ENCODE measurements at regions not wholly inside any gene's neighbourhood (a gene's known extent, or its start where the extent isn't known, plus 50 kb on each side); places are given as distances from the start of the nearest gene placed in this dataset.

DNA sequence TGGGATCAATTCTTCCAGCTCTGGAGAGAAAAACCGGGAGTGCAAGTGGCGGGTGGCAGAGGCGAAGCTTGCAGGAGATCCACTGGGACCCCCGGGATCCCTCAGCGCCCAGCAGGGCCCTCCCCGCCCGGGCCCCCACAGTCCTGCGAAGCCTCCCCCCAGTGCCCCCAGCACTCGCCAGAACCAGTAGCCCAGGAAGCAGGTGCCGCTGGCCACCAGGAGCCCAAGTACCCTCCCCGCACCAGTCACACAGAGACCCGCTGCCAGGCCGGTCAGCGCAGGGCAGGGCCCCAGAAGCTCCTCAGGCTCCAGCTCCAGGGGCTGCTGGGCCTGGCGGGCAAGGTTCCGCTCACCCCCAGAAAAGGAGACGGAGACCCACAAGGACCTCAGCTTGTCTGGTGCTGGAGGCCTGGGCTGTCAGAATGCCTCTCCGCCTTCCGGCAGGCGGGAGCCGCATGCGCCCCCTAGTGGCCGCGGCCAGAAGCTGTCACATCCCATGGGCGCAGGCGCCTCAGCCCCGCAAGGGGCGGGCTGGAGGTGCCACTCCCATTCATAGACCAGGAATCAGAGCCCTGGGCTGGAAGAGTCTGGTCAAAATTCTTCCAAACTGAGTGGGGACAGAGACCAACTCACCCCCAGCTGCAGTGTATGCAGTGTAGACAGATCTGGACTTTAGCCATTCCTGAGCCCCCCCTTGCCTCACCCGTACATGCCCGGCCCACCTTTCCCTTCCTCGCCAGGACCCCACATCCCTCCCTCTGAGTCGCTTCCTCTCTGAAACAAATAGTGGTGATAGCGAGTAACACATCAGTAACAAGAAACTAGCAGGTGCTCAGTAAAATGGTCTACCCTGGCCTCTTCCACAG lies 1002.3 kb downstream of the KCNJ18 start:
- no peaks in the 10 kb centered on the region for H3K36me3 ChIP-seq
- TF ChIP-seq, protein P1, sequence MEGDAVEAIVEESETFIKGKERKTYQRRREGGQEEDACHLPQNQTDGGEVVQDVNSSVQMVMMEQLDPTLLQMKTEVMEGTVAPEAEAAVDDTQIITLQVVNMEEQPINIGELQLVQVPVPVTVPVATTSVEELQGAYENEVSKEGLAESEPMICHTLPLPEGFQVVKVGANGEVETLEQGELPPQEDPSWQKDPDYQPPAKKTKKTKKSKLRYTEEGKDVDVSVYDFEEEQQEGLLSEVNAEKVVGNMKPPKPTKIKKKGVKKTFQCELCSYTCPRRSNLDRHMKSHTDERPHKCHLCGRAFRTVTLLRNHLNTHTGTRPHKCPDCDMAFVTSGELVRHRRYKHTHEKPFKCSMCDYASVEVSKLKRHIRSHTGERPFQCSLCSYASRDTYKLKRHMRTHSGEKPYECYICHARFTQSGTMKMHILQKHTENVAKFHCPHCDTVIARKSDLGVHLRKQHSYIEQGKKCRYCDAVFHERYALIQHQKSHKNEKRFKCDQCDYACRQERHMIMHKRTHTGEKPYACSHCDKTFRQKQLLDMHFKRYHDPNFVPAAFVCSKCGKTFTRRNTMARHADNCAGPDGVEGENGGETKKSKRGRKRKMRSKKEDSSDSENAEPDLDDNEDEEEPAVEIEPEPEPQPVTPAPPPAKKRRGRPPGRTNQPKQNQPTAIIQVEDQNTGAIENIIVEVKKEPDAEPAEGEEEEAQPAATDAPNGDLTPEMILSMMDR (IDR thresholded peaks at IDR 0.05), result peak; percentile 9
- no peaks in the 10 kb centered on the region for H3K27me3 ChIP-seq (replicated peaks; ENCODE audit: insufficient read depth)
- ATAC-seq (ENCODE audit: insufficient number of reproducible peaks, low FRiP score, low read depth), result no peak
- no peaks in the 10 kb centered on the region for H3K4me1 ChIP-seq (ENCODE audit: control insufficient read depth in 1 of 2, low read depth in 2 of 2)
- H3K4me3 ChIP-seq, result no peak overlapping the region
- DNase-seq (ENCODE audit: low spot score), result no peak
- H3K27ac ChIP-seq, result no peak overlapping the region
- peaks cover 6% of the 10 kb centered on the region for H3K9me3 ChIP-seq

DNA sequence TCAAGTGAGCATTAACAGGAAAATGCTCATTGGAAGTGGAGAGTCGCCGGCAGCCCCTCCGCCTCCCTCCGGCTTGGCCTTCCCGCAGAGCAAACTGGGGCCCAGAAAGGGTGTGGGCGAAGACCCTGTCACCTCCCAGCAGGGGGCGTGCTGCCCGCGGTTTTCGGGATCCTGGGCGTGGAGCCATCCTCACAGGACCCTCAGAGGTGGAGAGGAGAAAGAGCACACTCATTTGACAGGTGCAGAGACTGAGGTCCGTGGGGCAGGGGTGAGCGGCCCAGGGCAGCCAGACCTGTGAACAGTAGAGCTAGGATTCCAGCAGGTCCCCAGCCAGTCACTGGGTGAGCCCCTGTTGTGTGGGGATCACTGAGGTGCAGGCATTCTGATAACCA lies 1002.9 kb downstream of the KCNJ18 start:
- DNase-seq (ENCODE audit: low spot score) (no peak), ATAC-seq (ENCODE audit: insufficient number of reproducible peaks, low FRiP score, low read depth) (no peak)
- no peak overlapping the region for H3K27ac ChIP-seq
- H3K27me3 ChIP-seq (replicated peaks; ENCODE audit: insufficient read depth), result no peaks in the 10 kb centered on the region
- no peak overlapping the region for H3K4me3 ChIP-seq
- TF ChIP-seq, protein P1 (IDR thresholded peaks at IDR 0.05), result no peak
- no peaks in the 10 kb centered on the region for H3K36me3 ChIP-seq
- H3K4me1 ChIP-seq (ENCODE audit: control insufficient read depth in 1 of 2, low read depth in 2 of 2), result no peaks in the 10 kb centered on the region
- H3K9me3 ChIP-seq, result peaks cover 6% of the 10 kb centered on the region

DNA sequence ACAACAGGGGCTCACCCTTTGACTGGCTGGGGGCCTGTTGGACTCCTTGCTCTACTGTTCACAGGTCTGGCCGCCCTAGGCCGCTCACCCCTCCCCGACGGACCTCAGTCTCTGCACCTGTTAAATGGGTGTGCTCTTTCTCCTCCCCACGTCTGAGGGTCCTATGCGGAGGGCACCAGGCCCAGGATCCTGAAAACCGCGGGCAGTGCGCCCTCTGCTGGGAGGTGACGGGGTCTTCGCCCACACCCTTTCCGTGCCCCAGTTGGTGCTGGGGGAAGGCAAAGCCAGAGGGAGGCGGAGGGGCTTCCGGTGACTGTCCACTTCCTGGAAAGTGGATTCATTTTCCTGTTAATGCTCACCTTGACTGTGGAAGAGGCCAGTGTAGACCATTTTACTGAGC lies 1010.9 kb downstream of the KCNJ18 start:
- no peak for ATAC-seq (ENCODE audit: insufficient number of reproducible peaks, low FRiP score, low read depth)

DNA sequence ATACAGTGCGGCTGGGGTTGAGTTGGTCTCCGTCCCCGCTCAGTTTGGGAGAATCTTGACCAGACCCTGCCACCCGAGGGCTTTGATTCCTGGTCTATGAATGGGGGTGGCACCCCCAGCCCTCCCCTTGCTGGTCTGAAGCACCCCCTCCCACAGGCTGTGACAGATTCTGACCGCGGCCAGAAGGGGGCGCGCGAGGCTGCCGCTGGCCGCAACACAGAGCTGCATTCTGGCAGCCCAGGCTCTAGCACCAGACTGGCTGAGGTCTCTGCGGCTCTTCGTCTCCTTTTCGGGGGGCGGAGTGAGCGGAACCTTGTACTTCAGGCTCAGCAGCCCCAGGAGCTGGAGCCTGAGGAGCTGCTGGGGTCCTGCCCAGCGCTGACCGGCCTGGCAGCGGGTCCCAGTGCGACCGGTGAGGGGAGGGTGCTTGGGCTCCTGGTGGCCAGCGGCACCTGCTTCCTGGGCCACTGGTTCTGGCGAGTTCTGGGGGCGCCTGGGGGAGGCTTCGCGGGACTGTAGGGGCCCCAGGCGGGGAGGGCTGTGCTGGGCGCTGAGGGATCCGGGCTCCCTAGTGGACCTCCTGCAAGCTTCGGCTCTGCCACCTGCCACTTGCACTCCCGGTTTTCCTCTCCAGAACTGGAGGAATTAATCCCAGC lies 1011.6 kb downstream of the KCNJ18 start:
- H3K4me3 ChIP-seq, result no peak overlapping the region
- DNase-seq (ENCODE audit: low spot score) (no peak), ATAC-seq (ENCODE audit: insufficient number of reproducible peaks, low FRiP score, low read depth) (no peak)
- no peaks in the 10 kb centered on the region for H3K36me3 ChIP-seq
- TF ChIP-seq, protein P1 (IDR thresholded peaks at IDR 0.05), result no peak
- no peaks in the 10 kb centered on the region for H3K27me3 ChIP-seq (replicated peaks; ENCODE audit: insufficient read depth)
- H3K9me3 ChIP-seq, result no peaks in the 10 kb centered on the region
- H3K4me1 ChIP-seq (ENCODE audit: control insufficient read depth in 1 of 2, low read depth in 2 of 2), result no peaks in the 10 kb centered on the region
- H3K27ac ChIP-seq, result no peak overlapping the region

More for the DNA sequence above, 1010.9 kb downstream of the KCNJ18 start:
- no peak overlapping the region for H3K4me3 ChIP-seq
- no peaks in the 10 kb centered on the region for H3K4me1 ChIP-seq (ENCODE audit: control insufficient read depth in 1 of 2, low read depth in 2 of 2)
- TF ChIP-seq, protein P1 (IDR thresholded peaks at IDR 0.05), result no peak
- no peak overlapping the region for H3K27ac ChIP-seq
- DNase-seq (ENCODE audit: low spot score), result no peak
- H3K27me3 ChIP-seq (replicated peaks; ENCODE audit: insufficient read depth), result no peaks in the 10 kb centered on the region
- H3K9me3 ChIP-seq, result peaks cover under 1% of the 10 kb centered on the region
- H3K36me3 ChIP-seq, result no peaks in the 10 kb centered on the region

DNA sequence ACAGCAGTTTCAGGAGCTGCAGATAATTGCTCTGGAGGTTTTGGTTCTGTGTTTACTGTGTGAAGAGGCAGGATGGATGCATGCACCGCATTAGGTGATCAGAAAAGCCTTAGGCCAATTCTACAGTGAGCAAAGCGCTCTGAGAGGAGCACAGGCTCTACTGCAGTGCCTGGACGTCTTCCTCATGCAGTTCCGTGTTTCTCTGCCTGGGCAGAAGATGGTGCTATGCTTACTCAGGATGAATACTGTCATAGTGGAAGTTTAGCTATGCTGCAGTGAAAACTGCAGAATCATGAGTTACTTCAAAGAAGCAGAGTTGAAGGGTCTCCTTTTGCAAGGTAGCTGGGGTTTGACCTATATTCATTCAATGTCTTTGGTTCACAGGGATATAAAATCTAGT lies 1012.4 kb downstream of the KCNJ18 start:
- Histone ChIP-seq H3K27me3 (replicated peaks; ENCODE audit: insufficient read depth) (no peaks in the 10 kb centered on the region), H3K36me3 (no peaks in the 10 kb centered on the region), H3K27ac (no peak overlapping the region), H3K4me1 (ENCODE audit: control insufficient read depth in 1 of 2, low read depth in 2 of 2) (no peaks in the 10 kb centered on the region), H3K4me3 (no peak overlapping the region), H3K9me3 (no peaks in the 10 kb centered on the region)
- TF ChIP-seq, protein P1 (IDR thresholded peaks at IDR 0.05), result no peak
- DNase-seq (ENCODE audit: low spot score) (no peak), ATAC-seq (ENCODE audit: insufficient number of reproducible peaks, low FRiP score, low read depth) (no peak)

Data from thoracic aorta (tissue), 2 donors.